IMR-90 (cell line): ENCODE measurements at regions not wholly inside any gene's neighbourhood (a gene's known extent, or its start where the extent isn't known, plus 50 kb on each side); places are given as distances from the start of the nearest gene placed in this dataset.

Source experiments
- ATAC-seq: fragments of 200-7000 bp; cut with Tn5 transposase; 2 replicates; pipeline ENCODE4 v1.9.1; 2020; ENCODE audit warnings: low read depth, mild to moderate bottlenecking, moderate library complexity
- BruUV-seq: library from RNA; stranded (reverse); fragments of 400-500 nt; replicated peaks from 2 replicates; lab custom pipeline; 2021; lab: Mats Ljungman, UMichigan
- CTCF ChIA-PET: fragments of 300-600 bp; formaldehyde crosslinking; extraction: SDS; loops from one replicate; lab custom pipeline; 2021; ENCODE audit warnings: antibody characterized with exemption; lab: Yijun Ruan, JAX
- POLR2A ChIA-PET: fragments of 300-600 bp; sonication (Branson Sonifier 250); formaldehyde crosslinking; loops from one replicate; lab custom pipeline; 2022; ENCODE audit warnings: antibody characterized with exemption; ENCODE audit not compliant: unreplicated experiment; lab: Charles Lee
- DNase-seq: peaks from one replicate; pipeline ENCODE4 v3.0.0; 2013
- H2AFZ ChIP-seq: replicated peaks from 2 replicates; pipeline ENCODE3; 2013; ENCODE audit warnings: low read length, mild to moderate bottlenecking; ENCODE audit not compliant: poor library complexity
- H2AK5ac ChIP-seq: 2 replicates; pipeline ENCODE4 v1.6.1; 2013; ENCODE audit warnings: low read depth, low read length, inconsistent platforms
- H2AK9ac ChIP-seq: replicated peaks from 2 replicates; pipeline ENCODE3; 2013; ENCODE audit warnings: mild to moderate bottlenecking, low read depth, low read length, moderate library complexity; ENCODE audit not compliant: poor library complexity
- H2BK120ac ChIP-seq: 2 replicates; pipeline ENCODE4 v1.6.1; 2013; ENCODE audit warnings: low read depth, low read length, inconsistent platforms
- H2BK15ac ChIP-seq: 3 replicates; pipeline ENCODE4 v1.6.1; 2013; ENCODE audit warnings: low read depth, low read length, inconsistent platforms
- H2BK20ac ChIP-seq: 2 replicates; pipeline ENCODE4 v1.6.1; 2013; ENCODE audit warnings: low read depth, mild to moderate bottlenecking, inconsistent platforms, low read length, moderate library complexity
- H2BK5ac ChIP-seq: 2 replicates; pipeline ENCODE4 v1.6.1; 2013; ENCODE audit warnings: mild to moderate bottlenecking, low read depth, low read length, inconsistent platforms; ENCODE audit not compliant: poor library complexity, severe bottlenecking
- H3K14ac ChIP-seq: replicated peaks from 2 replicates; pipeline ENCODE4 v1.6.1; 2013; ENCODE audit warnings: low read depth, low read length, inconsistent platforms
- H3K18ac ChIP-seq: 2 replicates; pipeline ENCODE4 v1.6.1; 2013; ENCODE audit warnings: low read depth, low read length, control low read depth
- H3K23ac ChIP-seq: 2 replicates; pipeline ENCODE4 v1.6.1; 2013; ENCODE audit warnings: low read depth, low read length, inconsistent platforms
- H3K27ac ChIP-seq: 2 replicates; pipeline ENCODE4 v1.5.1; 2013; ENCODE audit warnings: mild to moderate bottlenecking, control low read depth, low read length; ENCODE audit not compliant: insufficient read depth
- H3K27me3 ChIP-seq: 2 replicates; pipeline ENCODE4 v1.6.1; 2013; ENCODE audit warnings: low read length; ENCODE audit not compliant: control insufficient read depth, insufficient read depth
- H3K36me3 ChIP-seq: 2 replicates; pipeline ENCODE4 v1.6.1; 2013; ENCODE audit warnings: low read length, mixed read lengths; ENCODE audit not compliant: control insufficient read depth, insufficient read depth
- H3K4ac ChIP-seq: 2 replicates; pipeline ENCODE4 v1.6.1; 2013; ENCODE audit warnings: low read depth, low read length, inconsistent platforms
- H3K4me1 ChIP-seq: 2 replicates; pipeline ENCODE4 v1.6.1; 2013; ENCODE audit warnings: low read length, mixed read lengths; ENCODE audit not compliant: control insufficient read depth, insufficient read depth
- H3K4me2 ChIP-seq: 2 replicates; pipeline ENCODE4 v1.6.1; 2013; ENCODE audit warnings: low read depth, mild to moderate bottlenecking, control low read depth, low read length, moderate library complexity
- H3K4me3 ChIP-seq: 2 replicates; pipeline ENCODE4 v1.5.1; 2013; ENCODE audit warnings: low read depth, mild to moderate bottlenecking, control low read depth, low read length, moderate library complexity; ENCODE audit not compliant: insufficient read depth
- H3K56ac ChIP-seq: 2 replicates; pipeline ENCODE4 v1.6.1; 2013; ENCODE audit warnings: low read length, inconsistent platforms; ENCODE audit not compliant: insufficient read depth; ENCODE audit errors: extremely low read depth
- H3K79me1 ChIP-seq, 2 experiments: 2 replicates each; pipeline ENCODE4 v1.6.1; 2013; ENCODE audit warnings: low read length in 2 of 2, inconsistent platforms in 1 of 2, low read depth in 1 of 2
- H3K9ac ChIP-seq: 2 replicates; pipeline ENCODE4 v1.6.1; 2013; ENCODE audit warnings: low read depth, low read length, control low read depth
- H3K9me1 ChIP-seq: 2 replicates; pipeline ENCODE4 v1.6.1; 2013; ENCODE audit warnings: low read length, inconsistent platforms; ENCODE audit not compliant: insufficient read depth
- H3K9me3 ChIP-seq: 2 replicates; pipeline ENCODE4 v1.6.1; 2013; ENCODE audit warnings: low read length; ENCODE audit not compliant: control insufficient read depth, insufficient read depth
- H4K20me1 ChIP-seq: 2 replicates; pipeline ENCODE4 v1.6.1; 2013; ENCODE audit warnings: low read length, inconsistent platforms; ENCODE audit not compliant: insufficient read depth
- H4K5ac ChIP-seq: 2 replicates; pipeline ENCODE4 v1.6.1; 2013; ENCODE audit warnings: mild to moderate bottlenecking, low read depth, low read length, control low read depth
- H4K8ac ChIP-seq, 2 experiments: 2 replicates each; pipeline ENCODE4 v1.6.1; 2013; ENCODE audit warnings: low read depth in 2 of 2, low read length in 2 of 2, control low read depth in 1 of 2, inconsistent platforms in 1 of 2
- H4K91ac ChIP-seq: 2 replicates; pipeline ENCODE4 v1.6.1; 2013; ENCODE audit warnings: low read depth, low read length, inconsistent platforms; ENCODE audit not compliant: insufficient read depth
- BHLHE40 ChIP-seq: fragments of 150-350 bp; IDR thresholded peaks from 2 replicates; pipeline ENCODE4 v1.6.1; 2016; ENCODE audit warnings: mild to moderate bottlenecking, low read depth, low read length
- CEBPB ChIP-seq: IDR thresholded peaks from 2 replicates; pipeline ENCODE4 v1.6.1; 2012; ENCODE audit warnings: low read depth, low read length, improper control_type of control experiment
- CHD1 ChIP-seq: IDR thresholded peaks from 2 replicates; pipeline ENCODE4 v1.6.1; 2012; ENCODE audit warnings: low read depth, low read length, improper control_type of control experiment
- FOS ChIP-seq: fragments of 150-350 bp; IDR thresholded peaks from 2 replicates; pipeline ENCODE4 v1.6.1; 2016; ENCODE audit warnings: low read depth, low read length
- MAFK ChIP-seq: IDR thresholded peaks from 2 replicates; pipeline ENCODE4 v1.6.1; 2012; ENCODE audit warnings: low read depth, low read length, improper control_type of control experiment
- MAZ ChIP-seq: IDR thresholded peaks from 2 replicates; pipeline ENCODE4 v1.6.1; 2012; ENCODE audit warnings: low read depth, mild to moderate bottlenecking, low read length, improper control_type of control experiment, moderate library complexity, borderline replicate concordance
- MXI1 ChIP-seq: IDR thresholded peaks from 2 replicates; pipeline ENCODE4 v1.6.1; 2012; ENCODE audit warnings: low read depth, mild to moderate bottlenecking, low read length, moderate library complexity, borderline replicate concordance
- NFE2L2 ChIP-seq: fragments of 150-350 bp; IDR thresholded peaks from 2 replicates; pipeline ENCODE4 v1.6.1; 2016; ENCODE audit warnings: low read depth, mild to moderate bottlenecking, low read length
- POLR2A ChIP-seq: IDR thresholded peaks from 2 replicates; pipeline ENCODE4 v1.6.1; 2012; ENCODE audit warnings: mild to moderate bottlenecking, low read depth, low read length
- RAD21 ChIP-seq: IDR thresholded peaks from 2 replicates; pipeline ENCODE4 v1.6.1; 2012; ENCODE audit warnings: low read length, improper control_type of control experiment
- RCOR1 ChIP-seq: IDR thresholded peaks from 2 replicates; pipeline ENCODE4 v1.6.1; 2012; ENCODE audit warnings: mild to moderate bottlenecking, low read length, improper control_type of control experiment; ENCODE audit not compliant: insufficient replicate concordance
- RFX5 ChIP-seq: IDR thresholded peaks from 2 replicates; pipeline ENCODE4 v1.8.0; 2012; ENCODE audit warnings: low read depth, mild to moderate bottlenecking, low read length, moderate library complexity
- SMC3 ChIP-seq: fragments of 150-350 bp; IDR thresholded peaks from 2 replicates; pipeline ENCODE4 v1.6.1; 2016; ENCODE audit warnings: low read depth, mild to moderate bottlenecking, antibody characterized with exemption, low read length, moderate library complexity
- WGBS, 2 experiments: methylation state at CpG; one replicate each; pipeline versions ENCODE4 v1.1.5 to v1.1.7; 2013; ENCODE audit warnings: missing lambda C conversion rate in 2 of 2; ENCODE audit not compliant: insufficient read length in 1 of 2; ENCODE audit errors: extremely low coverage in 2 of 2; 5-methylcytosine and 5-hydroxymethylcytosine counted together
- dilution Hi-C: fragments of 300-500 bp; cut with HindIII; formaldehyde crosslinking; loops from one replicate; pipeline ENCODE4 v1.14.3; 2018; ENCODE audit warnings: low sequenced_read_pairs; ENCODE audit not compliant: unreplicated experiment
- in situ Hi-C: fragments of 300-500 bp; cut with MboI; formaldehyde crosslinking; loops from 3 replicates; pipeline ENCODE4 v1.14.3; 2019; ENCODE audit warnings: low sequenced_read_pairs, inconsistent platforms, mixed read lengths
- intact Hi-C: fragments of 100-400 bp; cut with micrococcal nuclease; formaldehyde crosslinking; loops from 2 replicates; pipeline ENCODE4 v1.10.0; 2022
- TF ChIP-seq, protein P1 (sequence below): fragments of 150-350 bp; IDR thresholded peaks from 2 replicates; pipeline ENCODE4 v1.6.1; 2017; ENCODE audit warnings: mild to moderate bottlenecking, antibody characterized with exemption, low read length, low read depth
- TF ChIP-seq, protein P2 (sequence below): fragments of 150-350 bp; IDR thresholded peaks from 2 replicates; pipeline ENCODE4 v1.6.1; 2016; ENCODE audit warnings: low read depth, mild to moderate bottlenecking, low read length, moderate library complexity, borderline replicate concordance
- TF ChIP-seq, protein P3 (sequence below): conservative IDR thresholded peaks from 2 replicates; pipeline ENCODE4 v1.5.1; 2012; ENCODE audit warnings: mild to moderate bottlenecking, low read depth, low read length, improper control_type of control experiment

DNA sequence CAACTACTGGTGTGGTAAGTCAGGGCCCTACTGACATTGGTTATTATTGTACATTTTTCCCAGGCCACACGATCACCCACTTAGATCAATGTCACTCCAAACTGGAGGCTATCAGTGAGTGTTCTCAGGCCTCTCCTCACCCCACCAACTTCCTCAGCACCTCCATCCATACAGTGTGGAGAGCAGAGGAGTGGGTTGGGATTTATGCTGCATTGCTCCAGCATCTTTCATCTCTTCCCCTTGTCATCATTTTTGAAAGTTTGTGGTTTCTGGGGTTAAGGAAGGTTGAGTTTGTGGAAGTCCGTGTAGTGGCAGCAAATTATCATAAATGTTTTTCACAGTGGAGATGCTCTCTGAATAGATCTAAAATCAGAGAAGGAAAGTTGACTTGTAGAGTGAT, 60.2 kb downstream of the TLNRD1 start:
- intact Hi-C loops (no loop called here), dilution Hi-C loops (no loop called here), in situ Hi-C loops (no loop called here)
- no CpG with 5 or more reads among the region's 2 CpGs for WGBS, 2 experiments
- Histone ChIP-seq H2AFZ (no peak overlapping the region), H3K27ac (no peak overlapping the region), H3K27me3 (peaks cover 4% of the 10 kb centered on the region), H2BK20ac (no peak overlapping the region), H2BK5ac (no peak overlapping the region), H2AK9ac (no peak overlapping the region), H3K4me3 (no peak overlapping the region), H3K4me2 (no peak overlapping the region), H3K9ac (no peak overlapping the region), H2AK5ac (no peak overlapping the region), H3K36me3 (no peaks in the 10 kb centered on the region), H4K5ac (no peak overlapping the region), H3K4ac (no peak overlapping the region), H4K8ac (no peak overlapping the region), H3K9me1 (no peaks in the 10 kb centered on the region), H4K20me1 (no peaks in the 10 kb centered on the region), H3K23ac (0 out of 2 replicates have a peak overlapping the region, but pooled peaks have one; percentile 34), H3K14ac (no peak overlapping the region), H4K91ac (no peak overlapping the region), H3K56ac (no peak overlapping the region), H2BK15ac (no peak overlapping the region), H3K18ac (no peak overlapping the region), H3K4me1 (no peaks in the 10 kb centered on the region), H3K79me1 (no peaks in the 10 kb centered on the region), H3K9me3 (peaks cover 2% of the 10 kb centered on the region; the same call in 1 of the 2 replicates), H2BK120ac (no peak overlapping the region)
- no peak for ATAC-seq
- CTCF ChIA-PET, result interaction anchor here (0.8 kb wide), 1 partner anchor 21 kb away, joined by 3 read pairs; no protein-coding TSS in a partner anchor
- POLR2A ChIA-PET, result no interaction called here
- DNase-seq, result no peak
- BruUV-seq, result no TSS peak
- TF ChIP-seq, protein P1, sequence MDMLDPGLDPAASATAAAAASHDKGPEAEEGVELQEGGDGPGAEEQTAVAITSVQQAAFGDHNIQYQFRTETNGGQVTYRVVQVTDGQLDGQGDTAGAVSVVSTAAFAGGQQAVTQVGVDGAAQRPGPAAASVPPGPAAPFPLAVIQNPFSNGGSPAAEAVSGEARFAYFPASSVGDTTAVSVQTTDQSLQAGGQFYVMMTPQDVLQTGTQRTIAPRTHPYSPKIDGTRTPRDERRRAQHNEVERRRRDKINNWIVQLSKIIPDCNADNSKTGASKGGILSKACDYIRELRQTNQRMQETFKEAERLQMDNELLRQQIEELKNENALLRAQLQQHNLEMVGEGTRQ, result no peak
- TF ChIP-seq CEBPB (no peak), RCOR1 (no peak), FOS (no peak), POLR2A (no peak), MXI1 (no peak), MAFK (no peak), CHD1 (no peak), SMC3 (no peak), BHLHE40 (no peak), RFX5 (no peak), NFE2L2 (no peak), MAZ (no peak), RAD21 (no peak)
- TF ChIP-seq, protein P2, sequence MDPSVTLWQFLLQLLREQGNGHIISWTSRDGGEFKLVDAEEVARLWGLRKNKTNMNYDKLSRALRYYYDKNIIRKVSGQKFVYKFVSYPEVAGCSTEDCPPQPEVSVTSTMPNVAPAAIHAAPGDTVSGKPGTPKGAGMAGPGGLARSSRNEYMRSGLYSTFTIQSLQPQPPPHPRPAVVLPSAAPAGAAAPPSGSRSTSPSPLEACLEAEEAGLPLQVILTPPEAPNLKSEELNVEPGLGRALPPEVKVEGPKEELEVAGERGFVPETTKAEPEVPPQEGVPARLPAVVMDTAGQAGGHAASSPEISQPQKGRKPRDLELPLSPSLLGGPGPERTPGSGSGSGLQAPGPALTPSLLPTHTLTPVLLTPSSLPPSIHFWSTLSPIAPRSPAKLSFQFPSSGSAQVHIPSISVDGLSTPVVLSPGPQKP, result no peak
- TF ChIP-seq, protein P3, sequence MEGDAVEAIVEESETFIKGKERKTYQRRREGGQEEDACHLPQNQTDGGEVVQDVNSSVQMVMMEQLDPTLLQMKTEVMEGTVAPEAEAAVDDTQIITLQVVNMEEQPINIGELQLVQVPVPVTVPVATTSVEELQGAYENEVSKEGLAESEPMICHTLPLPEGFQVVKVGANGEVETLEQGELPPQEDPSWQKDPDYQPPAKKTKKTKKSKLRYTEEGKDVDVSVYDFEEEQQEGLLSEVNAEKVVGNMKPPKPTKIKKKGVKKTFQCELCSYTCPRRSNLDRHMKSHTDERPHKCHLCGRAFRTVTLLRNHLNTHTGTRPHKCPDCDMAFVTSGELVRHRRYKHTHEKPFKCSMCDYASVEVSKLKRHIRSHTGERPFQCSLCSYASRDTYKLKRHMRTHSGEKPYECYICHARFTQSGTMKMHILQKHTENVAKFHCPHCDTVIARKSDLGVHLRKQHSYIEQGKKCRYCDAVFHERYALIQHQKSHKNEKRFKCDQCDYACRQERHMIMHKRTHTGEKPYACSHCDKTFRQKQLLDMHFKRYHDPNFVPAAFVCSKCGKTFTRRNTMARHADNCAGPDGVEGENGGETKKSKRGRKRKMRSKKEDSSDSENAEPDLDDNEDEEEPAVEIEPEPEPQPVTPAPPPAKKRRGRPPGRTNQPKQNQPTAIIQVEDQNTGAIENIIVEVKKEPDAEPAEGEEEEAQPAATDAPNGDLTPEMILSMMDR, result no peak
